ENCODE measurements at regions not wholly inside any gene's neighbourhood (a gene's known extent, or its start where the extent isn't known, plus 50 kb on each side); places are given as distances from the start of the nearest gene placed in this dataset.

- TF ChIP-seq RAD21 (IDR thresholded peaks at IDR 0.05) (no peak), GABPA (IDR thresholded peaks at IDR 0.05 in 1 of 2, conservative IDR thresholded peaks at IDR 0.05 in 1 of 2) (no peak), CTCF (IDR thresholded peaks at IDR 0.05; ENCODE audit: low read depth, low read length, missing input control) (no peak), EGR1 (IDR thresholded peaks at IDR 0.05; ENCODE audit: low read depth in 2 of 2) (no peak), REST (IDR thresholded peaks at IDR 0.05) (no peak), TAF1 (conservative IDR thresholded peaks at IDR 0.05) (no peak), MAX (IDR thresholded peaks at IDR 0.05) (no peak), SP1 (IDR thresholded peaks at IDR 0.05) (no peak), FOXA1 (IDR thresholded peaks at IDR 0.05) (no peak), FOXA2 (IDR thresholded peaks at IDR 0.05) (no peak), YY1 (IDR thresholded peaks at IDR 0.05) (no peak), ATF3 (IDR thresholded peaks at IDR 0.05) (no peak)
- TF ChIP-seq, protein P1, sequence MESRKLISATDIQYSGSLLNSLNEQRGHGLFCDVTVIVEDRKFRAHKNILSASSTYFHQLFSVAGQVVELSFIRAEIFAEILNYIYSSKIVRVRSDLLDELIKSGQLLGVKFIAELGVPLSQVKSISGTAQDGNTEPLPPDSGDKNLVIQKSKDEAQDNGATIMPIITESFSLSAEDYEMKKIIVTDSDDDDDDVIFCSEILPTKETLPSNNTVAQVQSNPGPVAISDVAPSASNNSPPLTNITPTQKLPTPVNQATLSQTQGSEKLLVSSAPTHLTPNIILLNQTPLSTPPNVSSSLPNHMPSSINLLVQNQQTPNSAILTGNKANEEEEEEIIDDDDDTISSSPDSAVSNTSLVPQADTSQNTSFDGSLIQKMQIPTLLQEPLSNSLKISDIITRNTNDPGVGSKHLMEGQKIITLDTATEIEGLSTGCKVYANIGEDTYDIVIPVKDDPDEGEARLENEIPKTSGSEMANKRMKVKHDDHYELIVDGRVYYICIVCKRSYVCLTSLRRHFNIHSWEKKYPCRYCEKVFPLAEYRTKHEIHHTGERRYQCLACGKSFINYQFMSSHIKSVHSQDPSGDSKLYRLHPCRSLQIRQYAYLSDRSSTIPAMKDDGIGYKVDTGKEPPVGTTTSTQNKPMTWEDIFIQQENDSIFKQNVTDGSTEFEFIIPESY (IDR thresholded peaks at IDR 0.05), result no peak
These were observed 581.4 kb upstream of the DPPA4 start for GRCh38 chr3:109918740-109919139.
